ELR (cell line): ENCODE measurements at regions not wholly inside any gene's neighbourhood (a gene's known extent, or its start where the extent isn't known, plus 50 kb on each side); places are given as distances from the start of the nearest gene placed in this dataset.
"Not testable (repeated sequence)": the region's sequence is repeated elsewhere in the genome, so short reads cannot be mapped to it uniquely, and the experiment has no call there.

Experiments used
- DNase-seq: peaks from one replicate; pipeline ENCODE4 v3.0.0-alpha.2; 2015; ENCODE audit warnings: low read depth

DNA sequence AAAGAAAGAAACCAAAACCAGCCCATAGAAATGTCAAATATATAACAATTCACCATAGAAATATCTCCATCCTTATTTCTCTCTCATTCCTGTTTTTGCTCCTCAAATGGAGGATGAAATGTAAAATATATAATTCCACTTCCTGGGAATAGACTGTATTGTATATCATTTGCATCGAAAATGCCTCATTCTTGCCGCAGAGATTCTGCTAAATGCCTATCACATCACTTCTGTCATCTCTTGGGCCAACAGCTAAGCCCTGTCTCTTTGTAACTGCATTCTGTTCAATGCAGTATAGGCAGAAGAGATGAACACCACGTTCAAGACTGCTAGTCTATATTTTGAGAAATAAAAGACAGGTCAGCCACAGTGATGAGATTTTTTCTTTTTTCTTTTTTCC is 956.3 kb upstream of the SOX9 start:
- no peak for DNase-seq

DNA sequence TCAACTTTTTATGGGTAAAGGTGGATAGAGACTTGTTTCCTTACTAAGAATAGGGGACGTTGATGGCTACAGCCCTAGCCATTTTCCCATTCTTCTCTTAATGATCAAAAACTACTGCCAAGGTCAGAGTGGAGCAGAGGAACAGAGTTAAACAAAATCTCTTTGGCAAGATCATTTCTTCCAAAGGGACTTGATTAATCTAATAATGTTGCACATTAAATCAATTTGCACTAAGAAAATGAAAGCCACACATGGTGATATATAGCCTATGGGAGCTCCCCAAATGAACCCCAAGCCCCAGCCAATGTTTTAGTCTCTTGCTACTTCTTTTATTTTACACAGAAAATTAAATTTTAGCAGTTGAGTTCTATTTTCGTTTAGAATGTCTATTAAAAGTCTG is 954.5 kb upstream of the SOX9 start:
- no peak for DNase-seq

DNA sequence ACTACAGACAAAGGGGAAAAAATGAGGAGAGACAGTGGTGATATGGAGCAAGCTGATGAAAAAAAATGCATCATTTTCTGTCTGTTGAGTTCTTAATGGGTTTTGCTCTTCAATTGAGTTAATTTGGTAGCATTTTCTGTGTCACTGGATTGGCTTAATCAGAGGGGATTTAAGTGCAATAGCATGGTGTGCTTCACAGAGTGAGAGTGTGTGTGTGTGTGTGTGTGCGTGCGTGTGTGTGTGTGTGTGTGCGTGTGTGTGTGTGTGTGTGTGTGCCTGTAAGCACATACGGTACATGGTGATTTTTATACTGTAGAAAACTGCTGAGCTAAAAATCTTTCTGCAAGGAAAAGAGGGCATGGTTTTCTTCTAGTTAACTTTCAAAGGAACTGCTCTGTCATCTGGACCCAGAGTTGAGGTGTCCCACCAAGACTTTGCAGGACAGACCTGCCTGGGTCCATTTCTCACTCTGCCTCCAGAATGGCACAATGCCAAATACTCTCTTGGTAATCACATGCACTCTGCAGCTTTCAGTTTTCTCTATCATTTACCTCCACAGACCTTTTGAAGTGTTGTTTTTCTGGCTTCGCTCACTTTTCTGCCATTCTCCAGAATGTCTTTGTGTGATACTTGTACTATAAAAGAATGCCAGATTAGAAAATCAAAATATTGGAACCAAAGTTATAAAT is 952.6 kb upstream of the SOX9 start:
- DNase-seq, result no peak

DNA sequence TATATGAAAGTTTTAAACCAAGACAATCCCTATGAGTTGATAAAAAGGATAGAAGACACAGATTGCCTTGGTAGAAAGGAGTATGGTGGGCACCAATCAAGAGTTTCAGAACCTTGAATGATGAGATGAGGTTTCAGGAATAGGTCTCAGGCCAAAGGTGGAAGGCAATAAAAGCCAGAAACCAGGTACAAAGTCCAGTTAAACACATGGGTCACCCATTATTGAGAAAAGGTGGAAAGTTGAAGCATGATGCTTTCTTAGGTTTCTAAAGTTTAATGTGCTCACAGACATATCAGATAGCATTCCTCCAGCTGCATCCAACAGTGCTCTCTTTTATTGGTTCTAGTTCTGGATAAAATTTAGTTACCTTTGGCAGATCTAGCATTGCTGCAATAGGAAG is 950.8 kb upstream of the SOX9 start:
- DNase-seq, result no peak

DNA sequence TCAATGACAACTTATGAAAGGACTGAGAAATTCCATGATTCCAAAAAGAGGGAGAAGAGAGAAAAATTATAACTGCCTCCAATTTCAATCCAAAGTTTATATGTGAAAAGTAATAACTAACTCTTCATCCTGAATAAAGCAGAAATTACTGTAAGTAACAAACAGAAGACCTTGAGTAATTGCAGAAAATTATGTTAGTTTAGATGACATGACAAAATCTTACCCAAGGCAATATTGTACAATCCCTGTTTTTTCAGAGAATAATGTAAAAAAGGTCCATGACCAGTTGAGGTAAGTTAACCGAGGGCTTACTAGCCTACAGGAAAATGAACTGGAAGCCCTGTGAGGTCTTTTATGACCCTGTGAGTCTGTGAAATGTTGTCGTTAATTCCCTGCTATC is 949.5 kb upstream of the SOX9 start:
- DNase-seq, result no peak

DNA sequence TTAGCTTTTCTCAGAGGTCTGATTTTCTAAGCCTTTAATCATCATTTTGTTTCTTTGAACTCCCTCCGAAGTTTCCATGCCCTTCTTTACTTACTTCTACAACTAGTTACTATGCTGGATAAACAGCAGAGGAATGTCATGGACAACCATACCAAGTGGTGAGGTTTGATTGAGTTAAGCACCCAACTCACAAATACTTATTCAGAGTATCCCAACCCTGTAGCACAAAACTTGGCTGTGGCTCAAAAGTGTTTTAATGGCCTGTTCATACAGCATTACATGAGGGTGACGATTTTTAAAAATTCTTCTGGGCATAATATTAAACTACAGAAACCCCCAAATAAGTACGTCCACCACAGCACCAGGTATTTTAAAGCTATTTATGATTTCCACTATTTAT is 946.8 kb upstream of the SOX9 start:
- no peak for DNase-seq

DNA sequence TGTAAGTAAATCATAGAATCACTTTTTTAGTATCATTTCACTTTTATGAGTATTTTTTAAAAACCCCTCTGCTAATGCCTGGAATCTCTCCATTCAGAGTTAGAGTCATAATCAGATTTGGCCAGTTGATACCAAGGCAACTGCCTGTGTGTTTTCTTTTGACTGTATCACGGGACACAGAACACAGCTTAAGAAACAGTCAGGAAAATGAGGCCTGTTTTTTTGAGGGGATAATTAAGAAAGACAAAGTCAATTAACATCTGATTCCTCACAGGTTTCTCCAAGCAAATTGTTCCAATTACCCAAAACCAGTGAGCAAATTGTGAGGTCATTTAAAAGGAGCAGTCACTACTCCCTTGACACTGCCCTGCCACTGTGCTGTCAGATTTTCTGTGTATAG is 944.5 kb upstream of the SOX9 start:
- DNase-seq, result no peak

DNA sequence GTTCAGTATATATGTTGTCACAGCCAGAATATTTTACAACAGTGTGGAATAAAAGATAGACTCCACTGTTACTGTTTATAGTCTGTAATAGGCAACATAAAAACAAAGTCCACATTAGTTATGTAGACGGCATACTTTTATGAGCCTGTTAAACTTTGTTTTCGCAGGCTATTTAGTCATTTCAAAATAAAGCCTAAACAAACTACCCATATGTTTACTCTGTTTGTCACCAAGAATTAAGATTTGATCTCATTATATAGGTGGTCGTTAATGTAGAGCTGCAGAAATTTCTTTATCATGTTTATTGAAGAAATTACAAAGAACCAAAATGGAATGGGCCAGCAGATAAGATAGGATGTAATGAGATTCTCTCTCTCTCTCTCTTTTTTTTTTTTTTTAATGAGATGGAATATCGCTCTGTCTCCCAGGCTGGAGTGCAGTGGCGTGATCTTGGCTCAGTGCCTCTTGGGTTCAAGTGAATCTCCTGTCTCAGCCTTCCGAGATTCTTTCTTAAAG is 943.8 kb upstream of the SOX9 start:
- no peak for DNase-seq

DNA sequence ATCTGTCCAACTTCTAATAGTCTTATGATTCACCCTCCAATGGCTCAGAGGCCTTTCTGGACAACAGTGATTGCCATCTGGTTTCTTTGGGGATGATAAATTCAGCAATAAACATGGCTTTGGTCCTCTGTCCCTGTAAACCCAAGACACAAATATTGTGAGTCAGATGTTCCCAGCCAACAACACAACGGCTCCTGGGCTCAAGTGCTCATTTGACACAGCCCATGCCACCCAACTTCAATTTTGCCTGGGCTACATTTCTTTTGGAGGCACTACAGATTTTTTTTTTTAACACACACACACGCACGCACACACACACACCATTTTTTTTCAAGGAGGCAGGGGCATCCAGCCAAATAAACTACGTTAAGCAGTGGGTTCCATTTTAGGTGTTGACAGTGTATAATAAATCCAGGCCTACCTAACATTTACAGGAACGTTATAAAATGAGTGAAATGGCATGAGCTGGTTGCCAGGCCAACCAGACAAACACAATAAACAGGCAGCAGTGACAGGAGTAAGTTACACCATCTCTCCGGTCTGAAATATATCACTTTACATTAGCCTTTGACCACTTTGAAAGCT is 939.9 kb upstream of the SOX9 start:
- peak; percentile 10 for DNase-seq

DNA sequence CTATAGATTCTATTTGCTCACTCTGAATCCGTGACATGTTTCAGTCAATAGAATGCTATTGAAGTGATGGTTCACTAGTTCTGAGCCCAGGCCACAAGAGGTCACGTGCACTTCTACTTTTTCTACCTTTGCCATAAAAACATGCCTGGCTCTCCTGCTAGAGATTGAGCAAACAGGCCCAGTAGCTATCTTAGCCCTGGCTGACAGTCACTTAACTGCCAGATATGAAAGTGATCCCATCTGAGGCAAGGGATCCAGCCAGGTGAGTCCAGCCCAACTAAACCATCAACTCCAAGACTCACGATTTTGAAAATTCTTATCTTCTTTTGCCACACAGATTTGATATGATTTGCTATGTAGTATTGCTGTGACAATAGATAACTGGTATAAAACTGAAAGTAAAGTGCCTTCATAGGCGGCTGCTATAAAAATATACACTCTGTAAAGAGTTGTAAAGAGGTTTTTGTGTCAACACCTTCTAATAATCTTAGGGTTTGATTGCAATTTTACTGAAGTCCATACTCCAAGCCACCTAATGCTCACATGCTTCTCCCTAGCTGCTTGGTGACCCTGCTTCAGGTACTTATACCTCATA is 937.7 kb upstream of the SOX9 start:
- DNase-seq, result no peak

DNA sequence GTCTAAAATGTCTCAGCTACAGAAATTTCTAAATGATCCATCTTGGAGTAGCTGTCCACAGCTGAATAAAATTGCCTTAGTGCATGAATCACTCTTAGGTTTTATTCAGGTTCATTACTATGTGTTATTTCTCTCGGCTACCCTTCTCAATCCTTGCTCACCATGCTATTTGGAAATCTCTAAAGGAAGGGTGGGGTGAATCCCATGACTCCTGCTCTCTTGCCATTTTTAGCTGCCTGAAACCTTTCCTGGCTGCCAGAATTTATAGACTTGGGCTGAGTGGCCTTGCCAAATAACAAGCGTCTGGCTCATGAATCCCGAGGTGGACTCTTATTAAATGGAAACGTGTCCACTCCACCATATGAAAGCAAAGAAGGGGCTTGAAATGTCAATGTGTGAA is 936.1 kb upstream of the SOX9 start:
- no peak for DNase-seq

DNA sequence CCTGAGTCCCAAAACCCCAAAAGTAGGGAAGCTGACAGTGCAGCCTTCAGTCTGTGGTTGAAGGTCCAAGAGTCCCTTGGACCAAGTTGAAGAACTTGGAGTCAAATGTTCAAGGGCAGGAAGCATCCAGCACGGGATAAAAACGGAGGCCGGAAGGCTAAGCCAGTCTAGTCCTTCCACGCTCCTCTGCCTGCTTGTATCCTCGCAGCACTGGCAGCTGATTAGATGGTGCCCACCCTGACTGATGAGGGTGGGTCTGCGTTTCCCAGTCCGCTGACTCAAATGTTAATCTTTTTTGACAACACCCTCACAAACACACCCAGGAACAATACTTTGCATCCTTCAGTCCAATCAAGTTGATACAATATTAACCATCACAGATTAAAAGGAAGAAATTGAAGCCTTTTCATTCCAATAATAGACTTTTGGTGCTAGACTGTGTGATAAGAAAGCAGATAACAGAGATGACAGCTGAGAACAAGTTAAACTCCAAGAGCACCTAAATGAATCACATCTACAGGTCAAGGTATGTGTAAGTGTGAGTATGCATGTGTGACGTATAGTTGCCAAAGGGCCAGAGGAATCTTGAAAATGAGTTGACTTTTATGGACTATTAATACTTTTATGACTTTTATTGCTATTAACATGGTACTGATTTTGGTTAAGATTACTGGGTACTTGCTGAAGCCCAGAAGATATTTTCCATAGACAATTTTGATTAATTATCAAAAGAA is 933.5 kb upstream of the SOX9 start:
- no peak for DNase-seq

DNA sequence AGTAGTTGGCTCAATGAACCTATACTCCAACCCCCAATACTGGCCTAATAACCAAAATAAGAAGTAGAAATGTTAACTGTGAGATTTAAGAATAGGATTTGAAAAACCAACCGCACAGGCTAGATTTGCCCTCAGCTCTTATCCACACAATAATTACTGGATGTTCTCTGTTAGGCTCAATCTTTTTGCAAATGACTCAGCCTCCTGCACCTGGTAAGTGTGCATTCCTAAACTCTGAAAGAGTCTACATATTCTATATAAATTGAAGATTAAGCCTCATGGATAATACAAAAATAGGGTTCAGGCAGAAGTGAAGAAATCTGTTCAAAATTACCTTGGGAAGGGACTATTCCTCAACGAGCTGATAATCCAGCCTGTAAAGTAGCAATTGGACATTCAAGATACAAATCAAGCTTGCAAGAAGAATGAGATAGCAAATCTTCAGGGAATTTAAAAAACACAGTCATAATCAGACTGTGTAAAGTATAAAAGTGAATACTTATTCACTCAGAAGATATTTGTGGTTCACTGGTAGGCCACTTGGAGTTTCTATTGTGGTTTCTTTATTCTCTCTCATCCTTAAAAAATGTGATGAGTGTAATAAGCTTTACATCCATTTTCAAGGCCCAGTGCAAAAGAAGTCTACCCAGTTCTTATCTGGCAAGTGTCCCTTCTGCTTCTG is 931.9 kb upstream of the SOX9 start:
- peak; percentile 97 for DNase-seq

DNA sequence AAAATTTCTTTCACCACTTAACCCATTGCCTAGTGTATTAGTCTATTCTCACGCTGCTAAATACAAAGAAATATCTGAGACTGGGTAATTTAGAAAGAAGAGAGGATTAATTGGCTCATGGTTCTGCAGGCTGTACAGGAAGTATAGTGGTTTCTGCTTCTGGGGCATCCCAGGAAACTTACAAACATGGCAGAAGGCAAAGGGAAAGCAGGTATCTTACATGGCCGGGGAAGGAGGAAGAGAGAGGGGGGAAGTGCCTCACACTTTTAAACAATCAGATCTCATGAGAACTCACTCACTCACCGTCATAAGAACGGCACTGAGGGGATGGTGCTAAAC is 931.4 kb upstream of the SOX9 start:
- DNase-seq, result no peak

DNA sequence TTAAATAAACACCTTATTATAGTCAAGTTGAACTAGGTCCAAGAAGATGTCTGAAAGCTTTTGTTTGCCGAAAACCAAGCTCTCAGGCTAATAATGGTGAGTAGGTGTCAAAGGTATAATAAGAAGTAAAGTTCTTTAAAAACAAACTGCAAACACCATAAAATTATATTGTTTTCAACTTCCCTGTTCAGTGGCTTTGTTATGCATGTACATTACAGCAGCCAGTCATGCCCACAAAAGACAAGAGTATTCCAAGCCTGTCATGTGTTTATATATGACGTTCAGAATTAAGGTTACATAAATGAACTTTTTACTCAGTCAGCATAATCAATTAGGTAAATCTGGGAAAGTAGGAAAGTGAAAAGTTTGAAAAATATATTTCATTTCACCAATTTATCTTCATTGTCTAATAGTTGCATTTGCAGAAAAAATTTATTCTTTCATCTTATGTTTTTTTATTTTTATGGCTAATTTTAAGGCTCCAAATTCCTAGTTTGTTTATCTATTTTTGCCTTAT is 928.7 kb upstream of the SOX9 start:
- no peak for DNase-seq

DNA sequence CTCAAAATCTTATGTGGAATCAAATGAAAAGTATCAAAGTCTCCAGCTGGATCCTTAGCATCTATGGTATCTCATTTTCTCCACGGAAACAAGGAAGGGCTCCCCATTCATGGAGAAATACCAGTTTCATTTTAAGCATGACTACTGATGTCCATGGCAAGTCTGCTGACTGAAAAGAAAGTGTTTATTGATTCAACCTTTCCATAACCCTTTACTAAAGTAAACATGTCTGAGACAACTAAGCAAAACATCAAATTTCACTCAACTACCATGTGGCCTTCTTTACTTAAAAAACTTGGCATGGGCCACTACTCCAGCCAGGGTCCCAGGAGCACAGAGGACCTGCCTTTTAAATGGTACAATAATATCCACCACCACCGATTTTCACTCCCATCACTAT is 928.0 kb upstream of the SOX9 start:
- DNase-seq, result no peak

DNA sequence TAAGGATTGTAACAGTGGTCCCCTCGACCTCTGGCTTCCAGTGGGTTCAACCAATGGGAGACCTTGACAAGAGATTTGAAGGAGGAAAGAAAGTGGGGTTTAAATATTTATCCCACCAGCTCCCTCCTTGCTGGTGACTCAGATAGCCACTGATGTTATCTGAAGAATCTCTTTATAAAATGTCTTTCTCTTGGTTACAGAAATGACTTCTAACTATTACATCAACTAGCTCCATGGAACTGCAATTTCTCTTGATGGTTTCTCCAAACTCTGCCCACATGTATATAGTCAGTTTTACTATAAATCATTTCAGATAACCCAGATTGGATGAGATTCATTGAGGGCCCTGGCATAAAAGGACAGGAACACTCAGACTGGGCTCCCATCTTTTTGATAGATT is 920.2 kb upstream of the SOX9 start:
- DNase-seq, result peak; percentile 45

DNA sequence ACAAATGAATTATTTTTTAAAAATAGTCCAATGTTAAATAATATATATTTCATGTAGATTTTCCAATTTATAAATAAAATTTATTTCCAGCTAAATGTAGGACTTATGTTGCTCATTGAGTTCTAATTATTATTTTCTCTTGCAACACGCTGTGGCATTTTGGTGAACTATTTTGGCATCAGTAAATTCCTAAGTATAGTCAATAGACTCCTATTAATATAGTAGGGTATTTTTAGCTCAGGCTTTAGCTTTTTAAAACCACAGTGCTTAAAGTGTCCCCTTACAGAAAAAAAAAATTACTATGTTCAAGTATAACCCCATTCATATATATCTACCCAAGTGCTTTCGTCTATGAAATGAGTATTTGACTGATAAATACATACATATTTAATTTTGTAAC is 919.2 kb upstream of the SOX9 start:
- no peak for DNase-seq

DNA sequence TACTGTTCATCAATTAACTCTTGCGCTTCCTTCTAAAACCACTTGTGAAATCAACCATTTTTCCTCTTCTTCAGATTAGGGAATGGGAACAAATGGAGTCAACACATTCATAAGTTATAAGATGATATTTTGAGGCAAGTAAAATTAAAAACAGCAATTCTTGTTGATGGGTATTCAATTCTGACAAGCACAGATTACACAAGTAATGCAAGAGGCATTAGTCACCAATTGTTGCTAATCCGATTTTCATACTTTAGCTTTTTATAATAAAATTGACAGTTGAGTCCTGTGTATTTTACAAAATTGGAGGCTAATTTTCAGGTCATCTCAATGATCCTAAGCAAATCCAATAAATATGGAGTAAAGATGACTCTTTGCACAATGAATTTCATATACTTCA is 918.4 kb upstream of the SOX9 start:
- DNase-seq, result no peak

DNA sequence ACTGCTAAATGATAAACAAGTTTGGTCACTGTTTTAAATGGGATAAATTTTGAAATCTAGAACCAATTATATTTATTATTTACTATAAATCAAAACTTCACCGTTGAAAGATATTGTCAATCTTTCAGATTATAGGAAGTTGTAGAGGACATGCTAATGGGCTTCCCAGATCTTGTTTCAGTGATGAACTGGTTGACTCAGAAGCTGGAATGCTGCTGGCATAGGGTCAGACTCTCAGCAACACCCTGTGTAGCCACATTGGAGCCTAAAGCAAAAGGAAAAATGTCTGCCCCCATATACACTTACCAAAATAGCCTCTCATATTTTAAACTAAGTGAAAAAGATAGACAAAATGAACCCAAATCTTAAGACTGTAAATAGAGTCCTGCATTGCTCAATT is 916.9 kb upstream of the SOX9 start:
- DNase-seq, result peak; percentile 62

DNA sequence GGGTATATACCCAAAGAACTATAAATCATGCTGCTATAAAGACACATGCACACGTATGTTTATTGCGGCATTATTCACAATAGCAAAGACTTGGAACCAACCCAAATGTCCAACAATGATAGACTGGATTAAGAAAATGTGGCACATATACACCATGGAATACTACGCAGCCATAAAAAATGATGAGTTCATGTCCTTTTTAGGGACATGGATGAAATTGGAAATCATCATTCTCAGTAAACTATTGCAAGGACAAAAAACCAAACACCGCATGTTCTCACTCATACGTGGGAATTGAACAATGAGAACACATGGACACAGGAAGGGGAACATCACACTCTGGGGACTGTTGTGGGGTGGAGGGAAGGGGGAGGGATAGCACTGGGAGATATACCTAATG is 914.9 kb upstream of the SOX9 start:
- not testable (repeated sequence) for DNase-seq

DNA sequence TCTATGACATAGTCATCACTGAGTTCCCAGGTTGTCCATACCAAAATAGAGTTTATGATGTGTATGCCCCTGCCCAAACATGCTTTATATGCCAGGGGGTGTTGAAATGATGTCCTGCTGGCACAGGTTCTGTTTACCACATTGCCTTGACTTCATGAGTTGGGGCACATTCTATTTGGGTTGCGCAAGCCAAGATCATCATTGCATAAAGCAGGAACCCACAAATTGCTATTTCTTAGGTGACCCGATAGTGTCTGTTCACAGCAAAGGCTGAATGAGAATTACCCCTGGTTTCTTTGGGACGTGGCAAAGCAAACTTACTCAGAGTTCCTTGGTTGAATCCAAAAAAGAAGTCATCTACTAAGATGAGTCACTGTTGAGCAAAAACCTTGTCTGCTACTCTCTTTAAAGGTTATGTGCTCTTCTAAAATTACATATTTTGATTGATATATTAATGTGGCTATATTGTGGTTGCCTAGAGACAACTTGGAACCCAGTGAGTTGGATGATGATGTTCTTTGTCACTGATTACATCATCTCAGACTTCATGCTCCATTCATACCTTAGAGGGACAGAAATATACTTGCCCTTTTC is 912.6 kb upstream of the SOX9 start:
- peak; percentile 76 for DNase-seq
